Islet precursor cell (in vitro differentiated cells): ENCODE measurements at regions not wholly inside any gene's neighbourhood (a gene's known extent, or its start where the extent isn't known, plus 50 kb on each side); places are given as distances from the start of the nearest gene placed in this dataset.

Source experiments
- DNase-seq: peaks from one replicate; pipeline ENCODE4 v3.0.0-alpha.2; 2018

DNA sequence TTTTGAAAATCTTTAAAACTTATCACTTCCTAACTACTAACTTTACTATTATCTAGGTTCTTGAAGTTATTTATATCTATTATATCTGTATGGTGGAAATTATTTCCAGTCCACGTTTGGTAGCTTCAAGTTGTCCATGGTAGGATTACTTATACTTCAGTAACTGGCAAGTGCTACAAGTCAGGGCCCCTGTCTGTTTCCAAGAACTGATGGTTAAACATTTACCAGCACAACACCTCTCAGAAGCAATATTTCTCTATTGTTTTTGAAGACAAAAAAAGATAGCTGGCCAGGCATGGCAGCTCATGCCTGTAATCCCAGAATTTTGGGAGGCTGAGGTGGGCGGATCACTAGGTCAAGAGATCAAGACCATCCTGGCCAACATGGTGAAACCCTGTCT, 240.4 kb upstream of the RHOBTB1 start:
- no peak for DNase-seq

DNA sequence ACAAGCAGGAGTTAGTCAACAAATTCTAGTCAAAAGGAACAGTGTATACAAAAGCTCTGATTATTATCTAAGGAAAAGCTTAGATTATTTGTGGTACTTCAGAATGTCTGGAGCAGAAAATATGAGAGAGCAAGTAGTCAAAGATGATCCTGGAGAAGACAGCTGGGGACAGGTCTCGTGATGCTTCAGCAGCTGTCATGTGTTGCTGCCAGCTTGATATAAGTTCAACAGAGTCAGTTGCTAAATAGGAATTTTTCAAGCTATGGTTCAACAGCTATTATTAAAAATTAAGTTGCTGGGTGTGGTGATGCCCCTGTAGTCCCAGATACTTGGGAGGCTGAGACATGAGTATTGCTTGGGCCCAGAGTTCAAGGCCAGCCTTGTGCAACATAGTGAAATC, 240.0 kb upstream of the RHOBTB1 start:
- no peak for DNase-seq

DNA sequence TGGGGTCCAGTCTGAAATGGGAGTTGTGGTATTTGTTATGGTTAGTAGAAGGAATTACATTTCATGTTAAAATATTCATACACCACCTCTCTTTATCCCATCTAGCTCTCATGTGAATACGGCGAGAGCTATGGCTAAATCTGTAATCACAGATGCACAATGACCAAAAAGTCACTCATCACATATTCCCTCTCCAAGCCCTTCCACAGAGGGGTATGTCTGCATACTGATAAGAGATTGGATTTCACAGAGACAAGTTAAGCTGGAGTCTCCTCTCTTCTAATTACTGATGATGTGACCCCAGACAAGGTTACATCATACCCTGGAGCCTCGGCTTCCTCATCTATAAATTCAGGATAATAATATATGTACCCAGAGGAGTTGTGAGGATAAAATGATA, 237.8 kb upstream of the RHOBTB1 start:
- DNase-seq, result no peak

DNA sequence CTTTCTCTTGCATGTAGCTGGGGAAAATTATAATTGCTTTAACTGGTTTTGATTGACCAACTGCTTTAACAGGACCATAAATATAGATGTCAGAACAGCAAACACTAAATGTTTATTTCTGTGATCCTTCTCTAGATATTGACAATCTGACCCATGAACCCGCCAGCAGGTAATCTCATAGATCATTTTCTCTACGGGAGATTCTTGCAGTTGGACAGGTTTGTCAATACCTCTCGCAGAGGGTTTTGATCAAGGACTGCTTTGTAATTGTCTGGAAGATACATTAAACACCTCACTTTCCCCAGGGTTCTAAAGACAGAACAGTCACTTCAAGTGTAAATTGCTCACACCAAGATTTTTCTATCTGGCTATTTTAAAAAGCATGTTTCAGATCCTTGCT, 235.8 kb upstream of the RHOBTB1 start:
- no peak for DNase-seq

DNA sequence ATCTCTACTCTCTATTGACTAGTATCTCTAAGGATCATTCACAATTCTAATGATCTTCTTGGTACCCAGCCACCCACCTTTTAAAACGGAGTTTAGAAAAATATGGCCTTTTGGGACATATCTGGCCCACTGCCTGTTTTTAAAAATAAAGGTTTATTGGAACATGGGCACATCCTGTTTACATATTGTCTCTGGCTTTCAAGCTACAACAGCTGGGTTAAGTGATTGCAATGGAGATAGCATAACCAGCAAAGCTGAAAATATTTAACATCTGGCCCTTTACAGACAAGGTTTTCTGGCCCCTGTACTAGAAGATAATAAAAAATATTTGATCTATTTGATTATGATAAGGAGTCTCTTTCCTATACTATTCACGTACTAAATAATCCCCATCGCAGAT, 232.4 kb upstream of the RHOBTB1 start:
- no peak for DNase-seq

DNA sequence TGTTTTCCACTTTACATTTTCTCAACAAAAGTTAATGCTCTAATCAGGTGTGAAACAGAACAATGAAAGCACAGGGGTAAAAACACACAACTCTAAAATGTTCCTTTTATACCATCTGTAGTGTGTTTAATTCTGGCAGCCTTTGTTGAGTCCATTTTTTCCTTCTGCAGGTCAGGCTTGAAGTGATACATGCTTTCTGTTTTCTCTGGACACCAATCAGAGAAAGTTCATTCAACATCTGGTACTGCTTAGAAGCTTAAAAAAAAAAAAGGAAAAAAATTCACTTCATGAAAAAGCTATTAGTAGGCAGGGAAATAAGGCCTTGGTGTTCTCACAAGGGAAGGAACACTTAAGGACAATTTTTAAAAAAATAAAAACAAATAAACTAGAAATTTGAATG, 231.3 kb upstream of the RHOBTB1 start:
- no peak for DNase-seq

DNA sequence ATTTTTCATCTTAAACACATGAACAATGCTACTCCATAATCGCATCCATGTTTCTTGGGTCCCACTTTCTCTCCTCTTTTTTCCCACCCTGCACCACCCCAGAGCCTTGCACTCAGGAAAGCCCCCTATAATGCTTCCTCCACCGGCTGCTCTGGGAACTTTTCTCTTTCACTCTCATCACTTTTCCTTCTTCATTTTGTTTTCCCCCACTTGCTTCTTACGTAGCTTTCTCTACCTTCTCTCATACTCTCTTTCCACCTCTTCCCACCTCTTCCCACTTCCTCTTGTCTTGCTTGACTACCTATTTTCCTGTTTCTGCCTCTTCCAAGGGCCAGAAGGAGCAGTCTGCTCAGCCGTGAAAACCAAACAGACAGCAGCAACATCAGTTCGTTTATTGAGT, 229.5 kb upstream of the RHOBTB1 start:
- no peak for DNase-seq

DNA sequence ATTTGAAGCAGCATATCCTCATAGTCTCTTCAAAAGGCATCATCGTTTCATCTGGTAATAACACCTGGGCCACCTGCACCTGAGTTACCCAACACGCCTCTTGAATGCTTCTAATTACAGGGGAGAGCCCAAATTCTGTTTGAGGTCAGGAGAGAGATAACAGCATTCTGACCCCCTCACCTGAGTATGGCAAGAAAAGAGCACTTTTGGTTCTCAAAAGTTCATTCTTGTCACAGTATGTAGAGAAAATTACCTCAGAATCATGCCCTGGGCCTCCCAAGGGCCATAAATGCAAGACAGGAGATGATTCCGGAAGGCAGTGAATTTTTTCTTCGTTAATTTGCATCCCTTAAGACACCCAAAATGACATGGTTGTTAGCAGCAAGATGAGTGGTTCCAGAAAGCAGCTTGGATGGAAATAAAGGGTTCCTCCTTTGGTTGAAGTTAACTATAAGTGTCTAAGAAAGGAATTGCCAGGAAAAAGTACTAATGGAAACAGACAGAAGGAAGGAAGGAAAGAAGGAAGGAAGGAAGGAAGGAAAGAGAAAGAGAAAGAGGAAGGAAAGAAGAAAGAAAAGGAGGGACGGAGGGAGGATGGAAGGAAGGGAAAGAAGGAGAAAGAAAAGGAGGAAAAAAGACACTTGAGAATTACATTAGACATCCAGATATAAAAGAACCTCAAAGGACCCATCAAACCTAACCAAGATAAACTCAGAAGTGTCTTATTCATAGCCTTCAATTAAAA, 228.4 kb upstream of the RHOBTB1 start:
- no peak for DNase-seq

DNA sequence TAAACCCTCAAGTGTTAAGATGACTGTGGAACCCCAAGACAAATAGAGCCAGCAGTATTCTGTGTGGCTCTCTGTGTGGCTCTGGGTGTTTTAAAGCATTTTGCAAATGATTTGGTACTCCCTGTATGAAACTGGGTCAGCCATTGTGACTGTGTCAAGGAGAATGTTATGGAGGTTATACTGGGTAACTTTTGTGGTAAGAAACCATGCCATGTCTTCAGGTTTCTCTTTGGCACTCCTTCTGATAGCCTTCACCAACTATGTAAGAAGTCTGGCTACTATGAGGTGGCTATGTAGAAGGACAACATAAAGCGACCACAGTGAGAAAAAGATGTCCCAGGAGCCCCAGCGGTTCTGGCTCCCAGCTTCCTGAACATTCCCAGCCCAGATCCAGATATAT, 226.6 kb upstream of the RHOBTB1 start:
- no peak for DNase-seq

DNA sequence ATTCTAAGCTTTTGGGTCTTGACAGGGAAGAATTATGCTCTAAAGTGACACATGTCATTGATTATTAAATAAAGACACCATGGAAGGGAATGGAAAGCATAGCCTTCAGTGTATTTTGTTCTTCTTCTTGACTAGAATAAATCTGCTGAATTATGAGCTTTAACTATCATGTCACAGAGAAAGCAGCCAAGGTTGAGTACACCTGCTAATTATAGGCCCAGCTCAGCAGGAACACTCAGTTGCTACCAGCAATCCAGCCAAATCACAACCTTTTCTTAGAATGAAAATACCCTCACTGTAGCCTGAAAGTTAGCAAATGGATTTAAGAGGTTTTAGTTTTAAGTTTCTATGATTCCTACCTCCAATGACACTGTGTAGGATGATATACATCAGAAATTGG, 225.3 kb upstream of the RHOBTB1 start:
- DNase-seq, result no peak

DNA sequence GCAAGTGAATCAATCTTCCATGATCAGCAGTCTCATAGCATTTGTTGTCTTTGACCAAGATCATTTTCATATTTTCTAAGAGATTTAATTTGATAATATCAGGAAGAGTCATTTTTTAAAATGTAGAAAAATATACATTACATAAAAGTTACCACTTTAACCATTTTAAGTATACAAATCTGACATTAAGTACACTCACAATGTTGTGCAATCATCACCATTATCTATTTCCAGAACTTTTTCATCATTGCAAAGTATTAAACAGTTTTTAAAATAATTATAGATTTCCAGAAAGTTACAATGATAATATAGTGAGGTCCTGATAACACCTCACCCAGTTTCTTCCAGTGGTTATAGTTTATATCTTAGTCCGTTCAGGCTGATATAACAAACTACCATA, 222.5 kb upstream of the RHOBTB1 start:
- no peak for DNase-seq

DNA sequence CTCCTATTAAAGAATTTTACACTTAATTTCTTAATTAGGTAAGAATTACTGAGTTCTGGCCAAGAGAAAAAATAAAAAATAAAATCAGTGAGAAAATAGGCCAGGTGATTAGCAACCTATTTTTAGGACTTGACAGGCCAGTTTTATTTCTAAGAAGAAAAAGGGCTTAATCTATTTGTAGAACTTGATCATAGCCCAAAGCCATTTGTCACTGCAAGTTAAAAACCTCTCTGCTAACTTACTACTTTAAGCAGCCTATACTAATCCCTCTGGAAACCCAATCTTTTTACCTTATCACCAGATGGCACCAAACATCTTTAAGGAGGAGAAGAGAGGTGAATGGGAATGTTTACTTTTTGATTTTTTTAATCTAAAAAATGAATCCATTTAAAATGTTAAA, 222.1 kb upstream of the RHOBTB1 start:
- no peak for DNase-seq

DNA sequence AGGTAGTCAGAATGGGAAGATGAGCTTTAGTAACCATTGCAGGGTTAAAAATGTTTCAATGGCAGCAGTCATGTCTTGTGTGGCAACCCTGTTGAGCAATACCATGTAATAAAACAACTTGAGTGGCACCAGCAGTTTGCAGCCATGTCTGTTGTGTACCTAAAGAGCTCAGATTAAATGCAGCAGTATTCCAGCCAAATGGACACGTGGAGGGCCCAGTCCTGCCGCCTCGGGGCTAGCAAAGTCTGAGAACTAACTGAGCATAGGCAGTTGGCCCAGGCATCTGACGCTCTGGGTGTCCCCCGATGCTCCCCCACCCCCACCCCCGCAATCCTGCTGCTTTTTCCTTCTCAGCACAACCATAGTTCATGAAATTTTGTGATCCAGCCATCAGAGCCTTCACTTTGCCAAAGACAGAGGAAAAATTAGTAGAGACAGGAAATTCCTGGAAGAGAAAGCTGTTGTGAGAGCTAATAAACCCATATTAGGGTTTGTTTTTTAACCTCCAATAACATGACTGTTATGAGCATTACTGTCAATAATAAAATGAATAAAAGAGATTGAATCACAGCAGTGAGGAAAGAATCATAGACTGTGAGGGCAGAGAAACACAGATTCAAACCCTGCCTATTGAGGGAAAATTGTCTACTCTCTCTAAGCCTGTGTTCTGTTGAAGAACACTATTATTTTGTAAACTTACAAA, 220.6 kb upstream of the RHOBTB1 start:
- DNase-seq, result no peak

DNA sequence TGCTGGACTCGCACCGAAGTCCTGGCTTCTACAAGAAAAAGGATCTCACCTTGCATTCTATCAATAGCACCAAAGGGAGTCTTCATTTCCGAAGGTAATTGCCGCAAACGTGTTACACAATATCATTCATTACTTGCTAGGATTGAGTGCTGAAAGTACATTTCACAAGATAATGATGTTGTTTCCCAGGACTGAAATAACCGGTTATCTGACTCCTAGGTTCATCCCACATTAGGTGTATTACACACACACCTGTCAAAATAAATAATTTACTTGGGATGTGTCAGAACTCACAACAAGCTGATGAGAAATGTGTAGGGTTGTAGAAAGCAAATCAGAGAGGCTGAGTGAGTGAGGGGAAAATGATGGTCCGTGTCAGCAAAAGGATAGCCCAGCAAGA, 219.4 kb upstream of the RHOBTB1 start:
- no peak for DNase-seq

DNA sequence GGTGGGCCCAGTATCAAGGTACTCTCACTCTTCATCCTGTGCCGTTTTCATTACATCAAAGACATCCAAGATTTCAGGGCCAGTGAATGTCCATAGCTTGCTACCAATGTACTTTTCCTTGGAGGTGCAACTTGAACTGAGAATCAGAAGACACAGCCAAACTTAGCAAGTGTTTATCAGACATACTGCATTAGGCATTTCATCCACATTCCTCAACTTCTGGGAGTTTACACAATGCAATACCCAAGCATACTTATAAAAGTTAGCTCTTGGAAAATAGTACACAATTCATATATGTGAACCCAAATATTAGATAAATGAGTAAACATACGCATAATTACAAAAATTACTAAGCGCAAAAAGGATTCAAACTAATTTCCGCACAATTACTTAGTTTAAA, 216.3 kb upstream of the RHOBTB1 start:
- no peak for DNase-seq

DNA sequence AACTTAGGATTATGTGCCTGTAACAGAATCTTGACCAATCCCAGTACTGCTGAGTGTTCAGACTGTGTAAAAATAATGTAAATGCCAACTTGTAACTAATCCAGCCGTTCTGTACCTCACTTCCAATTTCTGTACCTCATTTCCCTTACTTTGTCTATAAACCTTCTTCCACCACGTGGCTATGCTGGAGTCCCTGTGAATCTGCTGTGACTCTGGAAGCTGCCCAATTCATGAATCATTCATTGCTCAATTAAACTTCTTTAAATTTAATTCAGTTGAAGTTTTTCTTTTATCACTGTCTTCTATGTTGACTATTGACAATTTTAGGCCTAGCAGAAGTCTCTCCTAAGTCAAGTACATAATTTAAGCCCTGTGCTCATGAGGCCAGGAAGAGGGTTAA, 215.3 kb upstream of the RHOBTB1 start:
- DNase-seq, result no peak

DNA sequence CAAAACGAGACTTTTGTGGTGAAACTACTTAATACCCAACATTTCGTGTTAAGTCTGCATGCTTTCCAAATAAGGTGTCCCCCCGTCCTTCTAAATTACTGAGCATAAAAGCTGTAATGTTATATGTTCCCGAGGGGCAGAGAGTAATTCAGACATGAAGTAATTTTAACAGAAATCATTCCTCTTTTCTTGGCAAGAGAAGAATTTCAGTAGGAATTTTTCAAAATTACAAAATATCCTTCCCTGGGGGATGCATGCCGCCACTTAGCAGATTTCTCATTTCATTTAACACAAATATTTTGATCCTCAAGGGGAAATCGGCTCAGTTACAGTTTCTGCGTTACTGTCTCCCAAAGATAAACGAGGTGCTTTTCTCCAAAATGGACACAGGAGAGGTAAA, 213.2 kb upstream of the RHOBTB1 start:
- DNase-seq, result no peak

DNA sequence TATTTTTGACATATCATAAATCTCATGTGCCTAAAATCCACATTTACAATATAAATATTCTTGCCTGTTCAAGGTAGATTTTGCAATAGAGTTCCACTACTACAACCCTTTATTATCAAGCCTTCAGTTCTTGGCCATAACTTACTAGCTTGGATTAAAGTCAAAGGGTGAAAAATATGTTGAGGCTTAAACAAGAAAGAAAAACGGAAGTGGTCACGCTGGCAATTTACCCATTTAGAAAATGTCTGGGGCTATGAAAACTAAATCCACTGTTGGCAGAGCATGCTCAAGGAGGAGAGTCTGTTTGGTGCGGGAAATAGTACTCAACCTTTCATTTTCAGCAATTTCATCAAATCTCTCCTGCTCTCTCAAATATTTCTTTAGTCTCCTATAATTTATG, 209.8 kb upstream of the RHOBTB1 start:
- DNase-seq, result no peak

DNA sequence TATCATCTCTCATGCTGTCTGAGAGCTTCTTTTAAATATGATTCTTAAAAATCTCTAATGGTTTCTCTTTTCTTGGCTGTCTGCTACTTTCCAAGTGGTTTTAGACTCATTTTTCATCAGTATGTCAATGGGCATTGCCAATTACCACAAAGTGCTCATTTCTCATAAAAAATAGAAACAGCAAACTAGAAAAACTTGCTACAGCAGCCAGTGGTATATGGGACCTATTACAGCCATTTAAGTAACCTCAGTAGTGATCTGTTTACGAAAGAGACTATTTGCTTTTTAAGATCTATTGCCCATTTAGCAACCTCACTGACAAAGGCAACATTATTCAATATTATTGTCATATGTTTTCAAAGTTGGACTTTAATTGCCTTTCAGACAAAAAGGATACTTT, 207.1 kb upstream of the RHOBTB1 start:
- no peak for DNase-seq

DNA sequence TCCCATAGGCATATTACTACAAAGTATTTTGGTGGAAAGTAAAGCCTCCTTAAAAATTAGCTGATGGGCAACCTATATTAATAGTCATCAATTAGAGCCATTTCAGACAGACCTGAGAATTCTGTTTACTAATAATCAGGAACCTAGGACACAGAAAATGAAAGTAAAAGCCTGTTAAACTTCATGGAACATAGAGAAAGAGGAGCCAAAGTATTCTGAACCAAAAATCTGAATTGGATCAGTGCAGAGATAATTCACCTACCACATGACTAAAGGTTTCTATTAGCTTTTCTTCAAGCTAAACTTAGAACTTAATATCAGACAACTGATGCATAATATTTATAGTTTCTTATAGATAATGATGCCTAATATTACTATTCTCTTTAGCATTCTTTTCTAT, 204.5 kb upstream of the RHOBTB1 start:
- no peak for DNase-seq

DNA sequence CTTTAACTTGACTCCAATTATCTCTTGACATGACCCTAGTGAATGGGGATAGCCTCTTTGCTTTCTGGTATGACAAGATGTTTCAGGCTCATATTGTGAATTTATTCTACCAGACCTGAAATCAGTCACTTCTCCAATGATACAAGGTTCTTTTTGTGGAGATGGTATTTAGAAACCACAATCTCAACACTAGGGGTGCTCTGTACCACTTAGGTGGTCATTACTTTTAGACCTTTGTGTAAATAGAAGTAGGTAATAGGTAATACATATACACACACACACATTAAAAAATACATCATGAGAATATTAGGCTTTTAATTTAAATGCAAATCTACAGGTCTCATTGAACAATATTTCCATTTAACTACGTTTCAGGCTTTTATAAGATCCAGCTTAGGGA, 199.0 kb upstream of the RHOBTB1 start:
- no peak for DNase-seq

DNA sequence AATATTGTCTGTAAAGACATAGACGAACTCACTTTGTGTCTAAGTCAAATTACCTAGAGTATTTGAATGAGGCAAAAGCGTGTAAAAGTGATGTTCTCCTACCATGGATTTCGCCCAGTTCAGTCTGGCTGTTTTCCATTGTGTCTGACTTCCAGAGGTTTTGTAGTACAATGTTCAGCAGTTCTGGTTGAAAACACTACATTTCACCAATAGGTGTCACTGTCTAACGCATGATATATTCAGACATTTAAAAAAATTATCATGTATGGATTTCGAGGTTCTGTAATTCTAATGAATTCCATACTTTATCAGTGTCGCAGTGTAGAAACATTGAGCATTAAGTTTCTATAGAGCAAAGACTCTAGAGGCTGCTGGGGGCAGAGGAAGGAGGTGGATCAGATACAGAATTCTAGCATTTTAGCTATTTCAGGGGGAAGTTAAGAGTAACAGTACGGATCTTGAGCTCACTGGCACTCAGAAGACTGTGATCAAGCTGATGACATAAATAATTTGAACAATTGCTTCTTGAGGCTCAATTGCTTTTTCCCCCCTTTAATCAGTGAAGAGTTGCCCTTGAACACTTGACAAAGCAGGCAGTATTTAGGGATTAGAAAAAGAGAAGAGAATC, 196.9 kb upstream of the RHOBTB1 start:
- DNase-seq, result no peak

DNA sequence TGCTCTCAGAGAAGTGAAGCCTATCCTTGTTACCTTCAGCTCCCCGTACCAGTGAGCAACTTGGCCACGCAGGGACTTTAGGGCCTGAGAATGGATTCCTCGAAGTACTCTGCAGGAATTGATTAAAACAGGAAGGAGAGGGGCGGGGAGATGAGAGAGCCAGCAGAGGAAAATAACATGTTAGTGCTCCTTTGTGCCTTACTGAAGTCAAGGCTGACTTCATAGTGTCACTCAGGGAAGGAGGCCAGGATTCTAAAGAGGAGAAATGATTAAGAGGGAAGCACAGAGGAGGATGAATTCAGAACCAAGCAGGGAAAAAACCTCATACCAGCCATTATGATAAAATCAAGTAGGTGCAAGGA, 195.6 kb upstream of the RHOBTB1 start:
- no peak for DNase-seq

DNA sequence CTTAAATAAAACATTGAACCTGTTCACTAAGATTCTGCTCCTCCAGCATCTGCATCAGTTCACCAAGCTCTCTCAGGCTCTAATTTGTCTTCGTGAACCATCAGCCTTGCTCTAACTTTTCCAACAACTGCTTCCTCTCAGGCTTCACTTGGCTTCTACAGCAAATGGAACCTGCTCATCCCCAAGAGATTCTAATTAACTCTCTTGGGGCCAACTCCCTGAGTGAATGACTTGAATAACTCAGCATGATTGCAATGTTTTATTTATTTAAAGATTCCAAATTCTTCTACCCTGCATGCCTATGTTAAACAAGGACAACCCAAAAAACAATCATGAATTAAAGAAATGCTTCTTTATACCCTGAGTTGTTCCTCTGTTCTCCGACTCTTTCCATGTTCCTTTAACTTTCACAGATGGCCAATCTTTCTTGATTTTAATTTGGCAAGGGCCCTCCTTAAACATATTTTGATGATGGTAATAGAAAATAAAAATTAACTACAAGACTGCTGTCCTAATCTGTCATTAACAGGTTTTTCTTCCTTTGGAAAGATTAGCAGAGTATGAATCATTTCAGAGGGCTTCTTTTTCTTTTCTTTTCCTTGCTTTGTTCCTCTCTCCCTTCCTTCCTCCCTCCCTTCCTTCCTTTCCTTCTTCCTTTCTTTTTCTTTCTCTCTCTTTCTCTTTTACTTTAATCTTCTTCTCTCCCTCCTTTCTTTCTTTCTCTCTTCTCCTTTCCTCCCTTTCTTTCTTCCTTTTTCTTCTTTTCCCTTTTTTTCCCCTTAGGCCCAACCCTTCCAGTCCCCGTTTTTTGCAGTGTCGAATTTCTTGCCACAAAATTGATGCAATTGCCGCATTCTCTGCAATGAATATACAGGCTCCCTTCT, 195.0 kb upstream of the RHOBTB1 start:
- no peak for DNase-seq
